SK-N-MC (cell line): ENCODE measurements at regions not wholly inside any gene's neighbourhood (a gene's known extent, or its start where the extent isn't known, plus 50 kb on each side); places are given as distances from the start of the nearest gene placed in this dataset.
"Not testable (repeated sequence)": the region's sequence is repeated elsewhere in the genome, so short reads cannot be mapped to it uniquely, and the experiment has no call there.

ENCODE experiments used
- DNase-seq: peaks from one replicate; pipeline ENCODE4 v3.0.0-alpha.2; 2011; ENCODE audit warnings: low read depth, low spot score
- H3K27ac ChIP-seq: fragments of 200-600 bp; sonication (generic); 2 replicates; pipeline ENCODE4 v1.5.1; 2016; ENCODE audit warnings: mixed run types
- H3K36me3 ChIP-seq: fragments of 200-600 bp; sonication (generic); 2 replicates; pipeline ENCODE4 v1.6.1; 2017; ENCODE audit warnings: antibody characterized with exemption, low read length, mixed read lengths; ENCODE audit not compliant: insufficient read depth
- H3K4me3 ChIP-seq: fragments of 200-600 bp; sonication (generic); 2 replicates; pipeline ENCODE4 v1.5.1; 2016
- H3K9ac ChIP-seq: fragments of 200-600 bp; sonication (generic); 2 replicates; pipeline ENCODE4 v1.8.0; 2017; ENCODE audit warnings: mixed run types, mixed read lengths; ENCODE audit not compliant: insufficient read length
- H3K9me3 ChIP-seq: fragments of 200-600 bp; sonication (generic); 2 replicates; pipeline ENCODE4 v1.6.1; 2017; ENCODE audit warnings: low read depth, mild to moderate bottlenecking, antibody characterized with exemption, low read length, moderate library complexity, mixed read lengths
- EZH2 ChIP-seq: fragments of 200-600 bp; sonication (generic); IDR thresholded peaks from one replicate; pipeline ENCODE4 v1.6.1; 2017; ENCODE audit warnings: antibody characterized with exemption
- FOXP2 ChIP-seq: optimal IDR thresholded peaks from 2 replicates; pipeline ENCODE3; 2011; ENCODE audit warnings: mild to moderate bottlenecking, moderate library complexity; ENCODE audit not compliant: insufficient read depth; ENCODE audit errors: extremely low read length, control extremely low read depth
- POLR2AphosphoS5 ChIP-seq: IDR thresholded peaks from 2 replicates; pipeline ENCODE4 v1.6.1; 2012; ENCODE audit warnings: mild to moderate bottlenecking, low read depth, low read length, borderline replicate concordance

GRCh38 chr2:64928813-64929212 is 60.4 kb upstream of the SLC1A4 start:
- Histone ChIP-seq H3K36me3 (no peaks in the 10 kb centered on the region), H3K4me3 (no peak overlapping the region), H3K9ac (no peak overlapping the region), H3K27ac (no peak overlapping the region), H3K9me3 (no peaks in the 10 kb centered on the region)
- TF ChIP-seq FOXP2 (no peak), EZH2 (no peak), POLR2AphosphoS5 (no peak)
- DNase-seq = no peak

GRCh38 chr2:64929333-64929732 is 59.9 kb upstream of the SLC1A4 start:
- Histone ChIP-seq H3K4me3 (no peak overlapping the region), H3K27ac (no peak overlapping the region), H3K36me3 (no peaks in the 10 kb centered on the region), H3K9me3 (no peaks in the 10 kb centered on the region), H3K9ac (no peak overlapping the region)
- TF ChIP-seq POLR2AphosphoS5 = no peak
- TF ChIP-seq FOXP2 = no peak
- TF ChIP-seq EZH2 = no peak
- no peak for DNase-seq

- H3K36me3 ChIP-seq = no peaks in the 10 kb centered on the region
- no peak overlapping the region for H3K9ac ChIP-seq
- no peak overlapping the region for H3K27ac ChIP-seq
- H3K4me3 ChIP-seq = no peak overlapping the region
- DNase-seq = no peak
- no peaks in the 10 kb centered on the region for H3K9me3 ChIP-seq
- TF ChIP-seq EZH2 = no peak
- TF ChIP-seq FOXP2 = no peak
- no peak for TF ChIP-seq POLR2AphosphoS5
These were observed 58.9 kb upstream of the SLC1A4 start for GRCh38 chr2:64930258-64930671.

DNA sequence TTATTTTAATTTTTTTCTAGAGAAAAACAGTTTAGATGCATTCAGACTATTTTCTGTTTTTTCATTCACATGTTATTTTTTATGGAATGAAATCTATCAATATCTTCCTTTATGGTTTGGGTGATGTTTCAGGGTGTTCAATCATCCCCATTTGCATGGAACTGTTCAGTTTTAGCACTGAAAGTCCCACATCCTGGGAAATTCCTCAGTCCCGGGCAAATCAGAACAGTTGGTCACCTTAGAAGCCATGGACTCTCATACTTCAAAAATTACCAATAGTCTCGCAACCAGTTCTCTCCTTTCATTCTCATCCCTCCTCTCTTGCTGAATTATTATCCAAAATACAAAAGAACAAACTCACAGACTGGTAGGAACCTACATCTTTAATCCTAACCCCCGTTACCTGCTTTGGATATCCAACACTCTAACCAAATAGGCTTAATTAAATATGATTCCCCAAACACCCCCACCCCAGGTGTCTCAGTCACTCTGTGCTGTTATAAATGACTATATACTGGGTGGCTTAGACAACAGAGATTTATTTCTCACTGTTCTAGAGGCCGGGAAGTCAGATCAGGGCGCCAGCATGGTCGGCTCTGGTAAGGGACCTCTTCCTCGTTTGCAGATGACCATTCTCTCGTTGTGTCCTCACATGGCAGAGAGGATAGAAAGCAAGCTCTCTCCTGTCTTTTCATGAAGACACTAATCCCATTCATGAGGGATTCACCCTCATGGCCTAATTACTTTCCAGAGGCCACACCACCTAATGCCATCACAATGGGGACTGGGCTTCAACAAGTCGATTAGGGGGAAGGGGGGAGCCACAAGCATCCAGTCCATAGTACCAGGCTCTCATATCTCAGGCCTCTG is 57.7 kb upstream of the SLC1A4 start:
- no peak overlapping the region for H3K4me3 ChIP-seq
- H3K9me3 ChIP-seq = no peaks in the 10 kb centered on the region
- H3K27ac ChIP-seq = no peak overlapping the region
- H3K9ac ChIP-seq = no peak overlapping the region
- H3K36me3 ChIP-seq = no peaks in the 10 kb centered on the region
- no peak for DNase-seq
- TF ChIP-seq FOXP2 (no peak), EZH2 (no peak), POLR2AphosphoS5 (no peak)

DNA sequence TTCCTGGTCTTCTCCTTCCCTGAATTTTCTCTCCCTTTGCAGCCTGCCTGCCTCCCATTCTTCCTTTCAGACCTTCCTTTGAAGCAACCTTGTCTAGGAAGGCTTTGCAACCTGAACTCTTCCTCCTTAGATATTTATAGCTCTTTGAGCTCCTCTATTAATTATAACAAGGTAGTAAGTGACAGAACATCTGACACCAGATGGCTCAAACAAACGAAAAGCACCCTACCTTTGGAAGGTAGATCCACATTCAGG is 57.2 kb upstream of the SLC1A4 start:
- H3K27ac ChIP-seq = no peak overlapping the region
- H3K4me3 ChIP-seq = no peak overlapping the region
- no peak for DNase-seq
- H3K9ac ChIP-seq = no peak overlapping the region
- H3K36me3 ChIP-seq = no peaks in the 10 kb centered on the region
- H3K9me3 ChIP-seq = no peaks in the 10 kb centered on the region
- no peak for TF ChIP-seq EZH2
- no peak for TF ChIP-seq FOXP2
- no peak for TF ChIP-seq POLR2AphosphoS5

DNA sequence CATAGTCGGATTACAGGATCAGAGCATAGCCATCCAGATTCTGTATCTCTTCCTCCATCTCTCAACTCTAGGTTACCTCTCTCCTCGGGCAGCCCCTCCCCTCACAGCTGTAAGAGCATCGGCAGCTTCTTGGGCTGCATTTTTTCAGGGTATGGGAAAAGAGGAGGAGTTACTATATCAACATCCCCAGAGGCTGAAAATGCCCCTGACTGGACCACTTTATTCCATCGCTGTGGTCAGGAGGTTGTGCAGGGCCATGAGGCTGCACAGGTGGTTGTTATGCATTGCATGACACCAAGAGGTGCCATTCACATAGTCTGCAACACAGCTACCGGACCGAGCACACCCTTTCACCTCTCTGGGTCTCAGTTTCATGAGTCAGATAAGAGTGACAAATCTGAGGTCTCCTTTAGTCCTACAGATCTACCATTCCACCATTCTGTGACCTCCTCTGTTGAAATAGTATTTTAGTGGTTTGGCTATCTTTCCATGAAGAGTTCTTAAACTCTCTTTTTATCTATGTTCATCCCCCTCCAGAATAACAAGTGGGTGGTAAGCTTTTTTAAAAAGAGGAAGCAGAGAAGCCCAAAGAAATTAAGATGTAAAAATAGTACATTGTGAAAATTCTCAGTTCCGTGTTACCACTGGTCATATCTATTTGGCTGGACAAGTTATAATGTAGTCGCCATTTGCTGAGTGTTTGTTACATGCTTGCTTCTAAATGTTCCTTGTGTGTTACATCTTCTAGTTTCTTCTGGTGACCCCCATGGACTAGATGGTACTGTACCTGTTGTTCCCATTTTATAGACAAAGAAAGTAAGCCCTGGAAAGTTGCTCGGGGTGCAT is 56.6 kb upstream of the SLC1A4 start:
- DNase-seq = no peak
- no peak for TF ChIP-seq POLR2AphosphoS5
- no peak for TF ChIP-seq FOXP2
- TF ChIP-seq EZH2 = no peak
- no peaks in the 10 kb centered on the region for H3K9me3 ChIP-seq
- H3K27ac ChIP-seq = no peak overlapping the region
- no peaks in the 10 kb centered on the region for H3K36me3 ChIP-seq
- no peak overlapping the region for H3K9ac ChIP-seq
- H3K4me3 ChIP-seq = no peak overlapping the region

- Histone ChIP-seq H3K36me3 (no peaks in the 10 kb centered on the region), H3K27ac (no peak overlapping the region), H3K9ac (no peak overlapping the region), H3K9me3 (no peaks in the 10 kb centered on the region), H3K4me3 (no peak overlapping the region)
- no peak for DNase-seq
- TF ChIP-seq POLR2AphosphoS5 (no peak), FOXP2 (no peak), EZH2 (no peak)
These were observed 54.7 kb upstream of the SLC1A4 start for GRCh38 chr2:64934530-64934929.

- H3K9me3 ChIP-seq = no peaks in the 10 kb centered on the region
These were observed 52.4 kb upstream of the SLC1A4 start for GRCh38 chr2:64936809-64937208.

DNA sequence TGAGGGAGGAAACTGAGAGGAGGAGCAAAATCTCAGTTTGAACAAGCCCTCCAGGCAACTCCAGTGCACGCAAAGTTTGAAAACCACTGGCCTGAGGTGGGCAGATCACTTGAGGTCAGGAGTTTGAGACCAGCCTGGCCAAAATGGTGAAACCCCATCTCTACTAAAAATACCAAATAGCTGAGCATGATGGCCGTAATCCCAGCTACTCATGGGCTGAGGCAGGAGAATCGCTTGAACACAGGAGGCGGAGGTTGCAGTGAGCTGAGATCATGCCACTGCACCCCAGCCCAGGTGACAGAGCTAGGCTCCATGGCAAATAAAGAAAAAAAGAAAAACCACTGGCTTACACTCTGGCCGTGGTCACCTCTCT is 51.9 kb upstream of the SLC1A4 start:
- not testable (repeated sequence) for DNase-seq, H3K9me3 ChIP-seq, H3K4me3 ChIP-seq, H3K9ac ChIP-seq, H3K27ac ChIP-seq, H3K36me3 ChIP-seq

More at GRCh38 chr2:64936809-64937208, 52.4 kb upstream of the SLC1A4 start:
- Histone ChIP-seq H3K9ac (no peak overlapping the region), H3K36me3 (no peaks in the 10 kb centered on the region), H3K27ac (no peak overlapping the region), H3K4me3 (no peak overlapping the region)
- TF ChIP-seq FOXP2 = no peak
- no peak for DNase-seq
